H9 (cell line): ENCODE measurements at regions not wholly inside any gene's neighbourhood (a gene's known extent, or its start where the extent isn't known, plus 50 kb on each side); places are given as distances from the start of the nearest gene placed in this dataset.

ENCODE experiments used
- DNase-seq: peaks from one replicate; pipeline ENCODE4 v3.0.0-alpha.2; 2017
- H2AFZ ChIP-seq: one replicate; pipeline ENCODE4 v1.6.1; 2013; ENCODE audit warnings: mild to moderate bottlenecking, low read length, control low read depth, moderate library complexity
- H2AK5ac ChIP-seq: 2 replicates; pipeline ENCODE4 v1.6.1; 2013; ENCODE audit warnings: low read length, control low read depth, mixed read lengths; ENCODE audit not compliant: insufficient read length
- H2BK120ac ChIP-seq: one replicate; pipeline ENCODE4 v1.6.1; 2013; ENCODE audit warnings: low read depth, mild to moderate bottlenecking, low read length, control low read depth, inconsistent platforms; ENCODE audit not compliant: poor library complexity, severe bottlenecking
- H2BK12ac ChIP-seq: 2 replicates; pipeline ENCODE4 v1.6.1; 2013; ENCODE audit warnings: low read length, control low read depth, mixed read lengths, low read depth; ENCODE audit not compliant: insufficient read length
- H2BK15ac ChIP-seq: 2 replicates; pipeline ENCODE4 v1.6.1; 2013; ENCODE audit warnings: low read depth, low read length, control low read depth
- H2BK20ac ChIP-seq: one replicate; pipeline ENCODE4 v1.6.1; 2013; ENCODE audit warnings: low read depth, mild to moderate bottlenecking, low read length, control low read depth, inconsistent platforms; ENCODE audit not compliant: poor library complexity, severe bottlenecking
- H2BK5ac ChIP-seq: 2 replicates; pipeline ENCODE4 v1.6.1; 2013; ENCODE audit warnings: low read length, control low read depth, mixed read lengths; ENCODE audit not compliant: insufficient read length
- H3K14ac ChIP-seq: 2 replicates; pipeline ENCODE4 v1.6.1; 2013; ENCODE audit warnings: low read length, control low read depth; ENCODE audit not compliant: insufficient read depth
- H3K18ac ChIP-seq: 2 replicates; pipeline ENCODE4 v1.6.1; 2013; ENCODE audit warnings: low read depth, mild to moderate bottlenecking, mixed read lengths, low read length, control low read depth; ENCODE audit not compliant: insufficient read length
- H3K23ac ChIP-seq: 2 replicates; pipeline ENCODE4 v1.6.1; 2013; ENCODE audit warnings: low read length, control low read depth, mixed read lengths, low read depth; ENCODE audit not compliant: insufficient read length
- H3K23me2 ChIP-seq: 2 replicates; pipeline ENCODE4 v1.6.1; 2013; ENCODE audit warnings: low read depth, mild to moderate bottlenecking, mixed read lengths, low read length, control low read depth; ENCODE audit not compliant: insufficient read length, poor library complexity, severe bottlenecking
- H3K27ac ChIP-seq: 2 replicates; pipeline ENCODE4 v1.5.1; 2013; ENCODE audit warnings: low read length, control low read depth, mixed read lengths, low read depth; ENCODE audit not compliant: insufficient read length
- H3K27me3 ChIP-seq: 2 replicates; pipeline ENCODE4 v1.6.1; 2013; ENCODE audit warnings: low read length, control low read depth, inconsistent platforms; ENCODE audit not compliant: insufficient read depth
- H3K4ac ChIP-seq: 2 replicates; pipeline ENCODE4 v1.6.1; 2013; ENCODE audit warnings: low read depth, mild to moderate bottlenecking, control low read depth, inconsistent platforms, low read length, moderate library complexity
- H3K4me1 ChIP-seq: 2 replicates; pipeline ENCODE4 v1.6.1; 2013; ENCODE audit warnings: low read length, control low read depth, inconsistent platforms; ENCODE audit not compliant: insufficient read depth
- H3K4me2 ChIP-seq: 2 replicates; pipeline ENCODE4 v1.6.1; 2013; ENCODE audit warnings: low read length, control low read depth, mixed read lengths; ENCODE audit not compliant: insufficient read length, insufficient read depth
- H3K56ac ChIP-seq: 2 replicates; pipeline ENCODE4 v1.6.1; 2013; ENCODE audit warnings: low read depth, mild to moderate bottlenecking, mixed read lengths, low read length, control low read depth; ENCODE audit not compliant: insufficient read length
- H3K79me1 ChIP-seq: 2 replicates; pipeline ENCODE4 v1.6.1; 2013; ENCODE audit warnings: low read depth, mild to moderate bottlenecking, moderate library complexity, low read length, control low read depth, inconsistent platforms; ENCODE audit not compliant: insufficient read depth, poor library complexity, severe bottlenecking
- H3K79me2 ChIP-seq: 2 replicates; pipeline ENCODE4 v1.6.1; 2013; ENCODE audit warnings: low read length, control low read depth, inconsistent platforms; ENCODE audit not compliant: insufficient read depth
- H3K9ac ChIP-seq: 2 replicates; pipeline ENCODE4 v1.6.1; 2013; ENCODE audit warnings: low read length, control low read depth, mixed read lengths; ENCODE audit not compliant: insufficient read length; ENCODE audit errors: extremely low read depth
- H3K9me3 ChIP-seq: one replicate; pipeline ENCODE4 v1.6.1; 2013; ENCODE audit warnings: low read depth, low read length, inconsistent platforms; ENCODE audit not compliant: control insufficient read depth
- H3T11ph ChIP-seq: one replicate; pipeline ENCODE4 v1.6.1; 2013; ENCODE audit warnings: mild to moderate bottlenecking, low read length, control low read depth, inconsistent platforms
- H4K20me1 ChIP-seq: one replicate; pipeline ENCODE4 v1.6.1; 2013; ENCODE audit not compliant: control insufficient read depth, insufficient read length, insufficient read depth
- H4K5ac ChIP-seq: 2 replicates; pipeline ENCODE4 v1.6.1; 2013; ENCODE audit warnings: low read depth, mild to moderate bottlenecking, mixed read lengths, low read length, control low read depth; ENCODE audit not compliant: insufficient read length
- H4K8ac ChIP-seq: replicated peaks from 2 replicates; pipeline ENCODE4 v1.6.1; 2013; ENCODE audit warnings: low read length, control low read depth, mixed read lengths, low read depth; ENCODE audit not compliant: insufficient read length
- H4K91ac ChIP-seq: 2 replicates; pipeline ENCODE4 v1.6.1; 2013; ENCODE audit warnings: low read depth, mild to moderate bottlenecking, moderate library complexity, mixed read lengths, low read length, control low read depth; ENCODE audit not compliant: insufficient read length
- H3K27ac Mint-ChIP-seq, 3 experiments: 2 replicates in 2 of 3; 3 replicates in 1 of 3; pipeline ENCODE4 v1.8.0; 2020 to 2021; ENCODE audit warnings: mixed read lengths in 3 of 3, mild to moderate bottlenecking in 1 of 3, moderate library complexity in 1 of 3
- H3K27me3 Mint-ChIP-seq: 2 replicates; pipeline ENCODE4 v1.8.0; 2021; ENCODE audit warnings: low read depth, mild to moderate bottlenecking, moderate library complexity, mixed read lengths
- H3K36me3 Mint-ChIP-seq, 3 experiments: 2 replicates in 2 of 3; 3 replicates in 1 of 3; pipeline ENCODE4 v1.8.0; 2020 to 2021; ENCODE audit warnings: low read depth in 3 of 3, mixed read lengths in 3 of 3; ENCODE audit not compliant: insufficient read depth in 1 of 3
- H3K4me1 Mint-ChIP-seq, 2 experiments: 2 replicates each; pipeline ENCODE4 v1.8.0; 2020; ENCODE audit warnings: mixed read lengths in 2 of 2
- H3K4me3 Mint-ChIP-seq, 2 experiments: 2 replicates in 1 of 2; 3 replicates in 1 of 2; pipeline ENCODE4 v1.8.0; 2020 to 2021; ENCODE audit warnings: mild to moderate bottlenecking in 2 of 2, mixed read lengths in 2 of 2, moderate library complexity in 1 of 2
- H3K9me3 Mint-ChIP-seq, 2 experiments: 2 replicates in 1 of 2; 3 replicates in 1 of 2; pipeline ENCODE4 v1.8.0; 2020; ENCODE audit warnings: mild to moderate bottlenecking in 2 of 2, mixed read lengths in 2 of 2, moderate library complexity in 1 of 2
- CTCF ChIP-seq: fragments of 200-600 bp; sonication (generic); conservative IDR thresholded peaks from 3 replicates; pipeline ENCODE4 v1.8.0; 2021; ENCODE audit warnings: antibody characterized with exemption, mild to moderate bottlenecking
- WGBS: extraction: QIAGEN DNeasy Blood & Tissue Kit; methylation state at CpG from one replicate; pipeline ENCODE4 v1.1.7; 2013; ENCODE audit warnings: missing lambda C conversion rate, low lambda C conversion rate, mixed read lengths; ENCODE audit not compliant: insufficient read length; ENCODE audit errors: extremely low coverage; 5-methylcytosine and 5-hydroxymethylcytosine counted together

DNA sequence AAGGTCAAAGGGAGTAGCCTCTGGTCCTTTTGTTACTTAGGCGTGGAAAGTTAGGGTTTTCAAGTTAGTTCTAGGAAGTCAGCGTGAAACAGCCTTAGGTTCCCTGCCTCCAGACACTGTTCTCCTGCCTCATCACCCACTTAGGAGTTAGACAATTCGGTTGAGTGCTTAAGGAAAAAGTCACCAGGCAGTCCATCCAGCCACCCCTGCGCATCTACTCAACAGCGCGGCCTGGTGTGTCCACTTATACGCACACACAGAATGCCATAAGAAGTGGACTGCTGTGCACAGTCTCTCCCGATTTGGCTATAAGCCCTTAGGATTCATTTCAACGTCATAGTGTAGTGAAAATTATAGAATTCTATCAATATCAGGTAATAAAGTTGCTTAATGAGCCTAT lies 470.8 kb upstream of the TNP1 start:
- Mint-ChIP-seq H3K36me3 (no peaks in the 10 kb centered on the region), H3K9me3 (no peaks in the 10 kb centered on the region), H3K27ac (no peak overlapping the region), H3K4me1 (peaks cover 35 to 47% of the 10 kb centered on the region in 2 experiments), H3K4me3 (no peak overlapping the region), H3K27me3 (peaks cover under 1% of the 10 kb centered on the region)
- Histone ChIP-seq H3K9ac (no peak overlapping the region), H4K91ac (no peak overlapping the region), H2BK5ac (no peak overlapping the region), H2BK20ac (no peak overlapping the region), H2AFZ (no peak overlapping the region), H3K9me3 (no peaks in the 10 kb centered on the region), H3K23ac (no peak overlapping the region), H2AK5ac (no peak overlapping the region), H2BK120ac (no peak overlapping the region), H3K27ac (no peak overlapping the region), H2BK15ac (no peak overlapping the region), H3K14ac (no peak overlapping the region), H3K4ac (no peak overlapping the region), H3K23me2 (no peaks in the 10 kb centered on the region), H2BK12ac (no peak overlapping the region), H3K4me2 (no peak overlapping the region), H3K18ac (no peak overlapping the region), H3K56ac (no peak overlapping the region), H3K79me1 (no peaks in the 10 kb centered on the region), H3K4me1 (peaks cover 6% of the 10 kb centered on the region; the same call in 1 of the 2 replicates), H4K8ac (no peak overlapping the region), H4K5ac (no peak overlapping the region), H3K79me2 (no peaks in the 10 kb centered on the region), H3T11ph (no peak overlapping the region), H4K20me1 (no peaks in the 10 kb centered on the region), H3K27me3 (no peaks in the 10 kb centered on the region)
- WGBS, result no CpG with 5 or more reads among the region's 9 CpGs
- no peak for DNase-seq
- no peak for TF ChIP-seq CTCF
